ENCODE measurements at regions not wholly inside any gene's neighbourhood (a gene's known extent, or its start where the extent isn't known, plus 50 kb on each side); places are given as distances from the start of the nearest gene placed in this dataset.

- TF ChIP-seq CTCF (IDR thresholded peaks at IDR 0.05; ENCODE audit: low read depth, low read length, poor library complexity, severe bottlenecking) (no peak), EZH2phosphoT487 (IDR thresholded peaks at IDR 0.05; ENCODE audit: borderline replicate concordance, low read length) (no peak)
Measured at GRCh38 chr12:89878327-89878726, 169.7 kb upstream of the ATP2B1 start.
